Aorta (tissue), 5 donors: ENCODE measurements at regions not wholly inside any gene's neighbourhood (a gene's known extent, or its start where the extent isn't known, plus 50 kb on each side); places are given as distances from the start of the nearest gene placed in this dataset.
"Not testable (repeated sequence)": the region's sequence is repeated elsewhere in the genome, so short reads cannot be mapped to it uniquely, and the experiment has no call there.

ENCODE experiments used
- ATAC-seq: fragments of 200-7000 bp; cut with Tn5 transposase; one replicate; pipeline ENCODE4 v1.9.1; 2022; ENCODE audit warnings: moderate library complexity; ENCODE audit not compliant: low FRiP score
- DNase-seq, 2 donors: peaks; one replicate each; pipeline ENCODE4 v3.0.0-alpha.2; 2020
- H3K27ac ChIP-seq, 2 donors: one replicate each; pipeline ENCODE4 v1.5.1; 2013; ENCODE audit warnings: low read length in 2 of 2, mild to moderate bottlenecking in 2 of 2, moderate library complexity in 2 of 2, control low read depth in 1 of 2, inconsistent platforms in 1 of 2, low read depth in 1 of 2
- H3K27me3 ChIP-seq, 2 donors: one replicate each; pipeline ENCODE4 v1.6.1; 2013; ENCODE audit warnings: control low read depth in 1 of 2, low read length in 1 of 2, mild to moderate bottlenecking in 1 of 2, moderate library complexity in 1 of 2; ENCODE audit not compliant: insufficient read depth in 2 of 2, control insufficient read depth in 1 of 2
- H3K36me3 ChIP-seq, 2 donors: one replicate each; pipeline ENCODE4 v1.6.1; 2013; ENCODE audit warnings: control low read depth in 1 of 2, low read length in 1 of 2, mild to moderate bottlenecking in 1 of 2; ENCODE audit not compliant: insufficient read depth in 2 of 2, control insufficient read depth in 1 of 2
- H3K4me1 ChIP-seq, 2 donors: one replicate each; pipeline ENCODE4 v1.6.1; 2013; ENCODE audit warnings: low read length in 2 of 2, control low read depth in 1 of 2, mild to moderate bottlenecking in 1 of 2, moderate library complexity in 1 of 2; ENCODE audit not compliant: insufficient read depth in 2 of 2, control insufficient read depth in 1 of 2
- H3K4me3 ChIP-seq, 2 donors: one replicate each; pipeline ENCODE4 v1.5.1; 2013; ENCODE audit warnings: low read length in 2 of 2, control low read depth in 1 of 2, mild to moderate bottlenecking in 1 of 2
- H3K9me3 ChIP-seq: one replicate; pipeline ENCODE4 v1.6.1; 2013; ENCODE audit warnings: mild to moderate bottlenecking, low read length; ENCODE audit not compliant: control insufficient read depth
- WGBS, 2 donors: extraction: QIAGEN DNeasy Blood & Tissue Kit; methylation state at CpG; one replicate each; pipeline ENCODE4 v1.1.7; 2013; 5-methylcytosine and 5-hydroxymethylcytosine counted together
- intact Hi-C, 2 donors: fragments of 100-400 bp; cut with DNase I; formaldehyde crosslinking; loops; one replicate each; pipeline versions ENCODE4 v1.14.2 to v1.15.0; 2022
- donor health status: healthy with polysubstance abuse.
- donor health status: Bipolar disorder and iron deficiency.
- donor health status: DM: no; HTN: no; CAD: no.
- donor health status: DM: no; HTN: no; CAD: no.
- donor health status: DM: yes; HTN: yes; CAD: no.

GRCh38 chr6:11848852-11849731 is 70.5 kb upstream of the ADTRP start:
- 5 to 22% methylated on average over 2 of the region's 2 CpGs for WGBS, 2 donors

DNA sequence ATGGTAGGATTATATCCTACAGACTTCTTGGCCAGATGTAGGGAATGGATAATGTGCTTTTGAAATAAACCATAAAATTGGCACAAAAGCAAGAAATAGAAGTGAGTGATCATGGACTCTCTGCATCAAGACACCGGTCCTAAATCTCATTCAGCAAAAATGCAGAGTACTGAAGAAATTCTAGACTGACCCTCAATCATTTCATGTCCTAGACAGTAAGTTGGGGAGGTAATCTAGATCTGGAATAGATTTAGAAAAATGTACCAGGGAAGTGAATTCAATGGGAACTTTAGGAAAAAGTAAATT is 69.7 kb upstream of the ADTRP start:
- H3K9me3 ChIP-seq: no peaks in the 10 kb centered on the region
- WGBS, 2 donors: 86 to 88% methylated on average over 1 of the region's 1 CpG
- intact Hi-C loops: no loop called here
- peaks cover 0 to 2% of the 10 kb centered on the region in 2 donors for H3K4me1 ChIP-seq
- ATAC-seq (no peak), DNase-seq (no peak)
- no peaks in the 10 kb centered on the region for H3K36me3 ChIP-seq
- no peaks in the 10 kb centered on the region for H3K27me3 ChIP-seq
- H3K4me3 ChIP-seq: no peak overlapping the region
- no peak overlapping the region for H3K27ac ChIP-seq

More at GRCh38 chr6:11848852-11849731, 70.5 kb upstream of the ADTRP start:
- Histone ChIP-seq H3K4me3 (no peak overlapping the region), H3K4me1 (peaks cover 0 to 2% of the 10 kb centered on the region in 2 donors), H3K9me3 (no peaks in the 10 kb centered on the region), H3K27me3 (no peaks in the 10 kb centered on the region), H3K27ac (no peak overlapping the region), H3K36me3 (no peaks in the 10 kb centered on the region)
- intact Hi-C loops: no loop called here
- ATAC-seq (no peak), DNase-seq (no peak)

GRCh38 chr6:11847515-11848345 is 69.1 kb upstream of the ADTRP start:
- ATAC-seq (no peak), DNase-seq (no peak)
- Histone ChIP-seq H3K27ac (no peak overlapping the region), H3K27me3 (no peaks in the 10 kb centered on the region), H3K9me3 (no peaks in the 10 kb centered on the region), H3K4me3 (no peak overlapping the region), H3K36me3 (no peaks in the 10 kb centered on the region), H3K4me1 (peaks cover 0 to 2% of the 10 kb centered on the region in 2 donors)
- 82 to 84% methylated on average over 6 of the region's 6 CpGs for WGBS, 2 donors
- intact Hi-C loops: no loop called here

DNA sequence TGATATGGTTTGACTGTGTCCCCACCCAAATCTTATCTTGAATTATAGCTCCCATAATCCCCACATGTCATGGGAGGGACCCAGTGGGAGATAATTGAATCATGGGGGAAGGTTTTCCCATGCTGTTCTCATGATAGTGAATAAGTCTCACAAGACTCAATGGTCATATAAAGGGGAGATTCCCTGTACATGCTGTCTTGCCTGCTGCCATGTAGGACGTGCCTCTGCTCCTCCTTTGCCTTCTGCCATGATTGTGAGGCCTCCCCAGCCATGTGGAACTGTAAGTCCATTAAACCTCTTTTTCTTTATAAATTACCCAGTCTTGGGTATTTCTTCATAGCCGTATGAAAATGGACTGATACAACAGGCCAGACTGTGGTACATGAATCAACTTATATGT is 68.5 kb upstream of the ADTRP start:
- H3K36me3 ChIP-seq, H3K9me3 ChIP-seq, DNase-seq, intact Hi-C loops, H3K4me1 ChIP-seq, H3K4me3 ChIP-seq, ATAC-seq, H3K27ac ChIP-seq, H3K27me3 ChIP-seq: not testable (repeated sequence)
- 96 to 97% methylated on average over 2 of the region's 2 CpGs for WGBS, 2 donors

DNA sequence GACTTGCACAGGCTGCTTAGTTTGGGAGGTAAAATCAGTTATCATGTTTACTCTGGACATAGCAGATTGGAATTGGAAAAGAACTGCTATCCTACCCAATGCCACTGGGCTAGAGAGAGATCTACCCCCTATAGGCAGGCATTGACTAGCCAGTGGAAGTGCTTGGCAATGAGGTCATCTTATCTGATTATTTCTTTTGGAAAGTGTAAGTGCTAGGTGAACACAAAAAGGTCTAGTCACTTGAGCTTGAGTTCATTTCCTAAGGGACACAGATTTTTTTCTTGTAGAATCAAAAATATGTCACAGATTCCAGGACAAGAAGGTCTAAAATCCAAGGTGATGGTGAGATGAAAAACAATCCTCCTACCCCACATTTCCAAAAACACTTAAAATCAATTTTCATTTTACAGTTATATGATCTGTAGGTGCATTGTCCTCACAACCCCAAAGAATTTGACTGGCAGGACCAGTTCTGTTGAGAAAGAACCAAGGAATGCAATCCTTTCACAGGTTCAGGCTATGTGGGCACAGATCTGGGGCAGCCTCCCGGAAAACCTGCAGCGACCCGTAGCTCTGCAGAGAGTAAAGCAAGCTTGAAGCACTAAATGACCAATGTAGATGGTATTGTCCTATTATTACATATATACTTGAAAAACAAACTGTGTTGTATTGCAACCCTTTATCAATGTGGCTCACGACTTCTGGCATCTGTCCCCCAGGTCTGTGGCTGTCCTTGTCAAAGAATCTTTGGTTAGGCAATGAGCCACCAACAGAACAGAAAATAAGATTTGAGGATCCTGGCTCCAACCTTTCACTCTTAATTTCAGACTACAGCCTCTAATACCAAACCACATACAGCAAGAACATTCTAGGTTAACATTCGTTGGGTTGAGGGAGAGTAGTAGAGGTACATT is 67.3 kb upstream of the ADTRP start:
- Histone ChIP-seq H3K27me3 (no peaks in the 10 kb centered on the region), H3K36me3 (no peaks in the 10 kb centered on the region), H3K4me1 (peaks cover 0 to 2% of the 10 kb centered on the region in 2 donors), H3K9me3 (no peaks in the 10 kb centered on the region), H3K4me3 (no peak overlapping the region), H3K27ac (no peak overlapping the region)
- intact Hi-C loops: no loop called here
- DNase-seq (no peak), ATAC-seq (no peak)
- WGBS, 2 donors: 82 to 89% methylated on average over 5 of the region's 5 CpGs

- intact Hi-C loops, H3K36me3 ChIP-seq, H3K27ac ChIP-seq, H3K4me3 ChIP-seq, DNase-seq, H3K4me1 ChIP-seq, H3K27me3 ChIP-seq, ATAC-seq, H3K9me3 ChIP-seq: not testable (repeated sequence)
- WGBS, 2 donors: 95% methylated on average over 3 of the region's 3 CpGs
These were observed 64.2 kb upstream of the ADTRP start for GRCh38 chr6:11842795-11843194.

- 26 to 42% methylated on average over 2 of the region's 2 CpGs for WGBS, 2 donors
- H3K27ac ChIP-seq: no peak overlapping the region
- H3K27me3 ChIP-seq: no peaks in the 10 kb centered on the region
- no peak for ATAC-seq
- H3K4me1 ChIP-seq: peaks cover 0 to 5% of the 10 kb centered on the region in 2 donors
- H3K9me3 ChIP-seq: no peaks in the 10 kb centered on the region
- no peaks in the 10 kb centered on the region for H3K36me3 ChIP-seq
- no peak overlapping the region for H3K4me3 ChIP-seq
- no peak for DNase-seq
- intact Hi-C loops: no loop called here
These were observed 56.5 kb upstream of the ADTRP start for GRCh38 chr6:11835065-11835464.
